ENCODE measurements at regions not wholly inside any gene's neighbourhood (a gene's known extent, or its start where the extent isn't known, plus 50 kb on each side); places are given as distances from the start of the nearest gene placed in this dataset.

GRCh38 chr6:85323435-85324040 is 126.3 kb upstream of the NT5E start:
- Histone ChIP-seq H3K27ac (ENCODE audit: low read length) (no peak overlapping the region), H3K4me2 (ENCODE audit: low read depth, low read length) (no peak overlapping the region), H3K9me2 (replicated peaks; ENCODE audit: insufficient read depth, low read length) (no peaks in the 10 kb centered on the region), H3K79me2 (ENCODE audit: low read length) (no peaks in the 10 kb centered on the region), H3K4me1 (ENCODE audit: low read length) (no peaks in the 10 kb centered on the region), H3K4me3 (ENCODE audit: low read length) (no peak overlapping the region), H3F3A (ENCODE audit: insufficient read depth, low read length) (no peaks in the 10 kb centered on the region), H3K27me3 (replicated peaks; ENCODE audit: insufficient read depth, low read length) (no peaks in the 10 kb centered on the region), H3K9ac (ENCODE audit: low read length) (no peak overlapping the region), H3K36me3 (replicated peaks; ENCODE audit: insufficient read depth, low read length) (no peaks in the 10 kb centered on the region), H2AFZ (ENCODE audit: low read length) (no peak overlapping the region), H4K20me1 (ENCODE audit: insufficient read depth, low read length) (no peaks in the 10 kb centered on the region), H3K9me3 (replicated peaks; ENCODE audit: insufficient read depth, low read length) (no peaks in the 10 kb centered on the region)
- TF ChIP-seq, protein P1, sequence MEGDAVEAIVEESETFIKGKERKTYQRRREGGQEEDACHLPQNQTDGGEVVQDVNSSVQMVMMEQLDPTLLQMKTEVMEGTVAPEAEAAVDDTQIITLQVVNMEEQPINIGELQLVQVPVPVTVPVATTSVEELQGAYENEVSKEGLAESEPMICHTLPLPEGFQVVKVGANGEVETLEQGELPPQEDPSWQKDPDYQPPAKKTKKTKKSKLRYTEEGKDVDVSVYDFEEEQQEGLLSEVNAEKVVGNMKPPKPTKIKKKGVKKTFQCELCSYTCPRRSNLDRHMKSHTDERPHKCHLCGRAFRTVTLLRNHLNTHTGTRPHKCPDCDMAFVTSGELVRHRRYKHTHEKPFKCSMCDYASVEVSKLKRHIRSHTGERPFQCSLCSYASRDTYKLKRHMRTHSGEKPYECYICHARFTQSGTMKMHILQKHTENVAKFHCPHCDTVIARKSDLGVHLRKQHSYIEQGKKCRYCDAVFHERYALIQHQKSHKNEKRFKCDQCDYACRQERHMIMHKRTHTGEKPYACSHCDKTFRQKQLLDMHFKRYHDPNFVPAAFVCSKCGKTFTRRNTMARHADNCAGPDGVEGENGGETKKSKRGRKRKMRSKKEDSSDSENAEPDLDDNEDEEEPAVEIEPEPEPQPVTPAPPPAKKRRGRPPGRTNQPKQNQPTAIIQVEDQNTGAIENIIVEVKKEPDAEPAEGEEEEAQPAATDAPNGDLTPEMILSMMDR (IDR thresholded peaks at IDR 0.05; ENCODE audit: low read length) = peak; percentile 87
- no peak for TF ChIP-seq EZH2phosphoT487 (IDR thresholded peaks at IDR 0.05; ENCODE audit: low read length)
- DNase-seq = peak; percentile 72

GRCh38 chr6:85322446-85323105 is 127.3 kb upstream of the NT5E start:
- no peak overlapping the region for H3K4me2 ChIP-seq (ENCODE audit: low read depth, low read length)
- no peak for TF ChIP-seq EZH2phosphoT487 (IDR thresholded peaks at IDR 0.05; ENCODE audit: low read length)
- TF ChIP-seq, protein P1 (IDR thresholded peaks at IDR 0.05; ENCODE audit: low read length) = no peak
- TF ChIP-seq EZH2 (optimal IDR thresholded peaks at IDR 0.05; ENCODE audit: low read depth, low read length) = no peak
- H4K20me1 ChIP-seq (ENCODE audit: insufficient read depth, low read length) = no peaks in the 10 kb centered on the region
- no peak overlapping the region for H3K9ac ChIP-seq (ENCODE audit: low read length)
- H3F3A ChIP-seq (ENCODE audit: insufficient read depth, low read length) = no peaks in the 10 kb centered on the region
- no peaks in the 10 kb centered on the region for H3K27me3 ChIP-seq (replicated peaks; ENCODE audit: insufficient read depth, low read length)
- H3K36me3 ChIP-seq (replicated peaks; ENCODE audit: insufficient read depth, low read length) = no peaks in the 10 kb centered on the region
- no peaks in the 10 kb centered on the region for H3K9me2 ChIP-seq (replicated peaks; ENCODE audit: insufficient read depth, low read length)
- H3K27ac ChIP-seq (ENCODE audit: low read length) = no peak overlapping the region
- H3K4me3 ChIP-seq (ENCODE audit: low read length) = no peak overlapping the region
- H3K79me2 ChIP-seq (ENCODE audit: low read length) = no peaks in the 10 kb centered on the region
- DNase-seq = no peak
- no peaks in the 10 kb centered on the region for H3K9me3 ChIP-seq (replicated peaks; ENCODE audit: insufficient read depth, low read length)
- no peak overlapping the region for H2AFZ ChIP-seq (ENCODE audit: low read length)
- no peaks in the 10 kb centered on the region for H3K4me1 ChIP-seq (ENCODE audit: low read length)

- Histone ChIP-seq H3K4me2 (ENCODE audit: low read depth, low read length) (no peak overlapping the region), H3K4me1 (ENCODE audit: low read length) (no peaks in the 10 kb centered on the region), H3F3A (ENCODE audit: insufficient read depth, low read length) (no peaks in the 10 kb centered on the region), H3K27me3 (replicated peaks; ENCODE audit: insufficient read depth, low read length) (no peaks in the 10 kb centered on the region), H3K79me2 (ENCODE audit: low read length) (no peaks in the 10 kb centered on the region), H3K4me3 (ENCODE audit: low read length) (no peak overlapping the region), H3K36me3 (replicated peaks; ENCODE audit: insufficient read depth, low read length) (no peaks in the 10 kb centered on the region), H2AFZ (ENCODE audit: low read length) (no peak overlapping the region), H3K27ac (ENCODE audit: low read length) (no peak overlapping the region), H3K9me2 (replicated peaks; ENCODE audit: insufficient read depth, low read length) (no peaks in the 10 kb centered on the region), H4K20me1 (ENCODE audit: insufficient read depth, low read length) (no peaks in the 10 kb centered on the region), H3K9me3 (replicated peaks; ENCODE audit: insufficient read depth, low read length) (no peaks in the 10 kb centered on the region), H3K9ac (ENCODE audit: low read length) (no peak overlapping the region)
- TF ChIP-seq EZH2phosphoT487 (IDR thresholded peaks at IDR 0.05; ENCODE audit: low read length) (no peak), EZH2 (optimal IDR thresholded peaks at IDR 0.05; ENCODE audit: low read depth, low read length) (no peak)
- TF ChIP-seq, protein P1 (IDR thresholded peaks at IDR 0.05; ENCODE audit: low read length) = no peak
- no peak for DNase-seq
Observed at GRCh38 chr6:85321906-85322305, 128.0 kb upstream of the NT5E start.
